ENCODE measurements at regions not wholly inside any gene's neighbourhood (a gene's known extent, or its start where the extent isn't known, plus 50 kb on each side); places are given as distances from the start of the nearest gene placed in this dataset.

GRCh38 chr22:48701296-48702030 is 1126.2 kb downstream of the BRD1 start:
- in situ Hi-C loops (cut with HindIII; ENCODE audit: low sequenced_read_pairs), result no loop called here

- in situ Hi-C loops (cut with HindIII; ENCODE audit: low sequenced_read_pairs), result no loop called here
Measured at GRCh38 chr22:48700566-48701295, 1126.9 kb downstream of the BRD1 start.

- in situ Hi-C loops (cut with HindIII; ENCODE audit: low sequenced_read_pairs), result no loop called here
Measured at GRCh38 chr22:48700180-48700565, 1127.5 kb downstream of the BRD1 start.

- in situ Hi-C loops (cut with HindIII; ENCODE audit: low sequenced_read_pairs), result no loop called here
Measured at GRCh38 chr22:48699511-48699910, 1128.2 kb downstream of the BRD1 start.

- in situ Hi-C loops (cut with HindIII; ENCODE audit: low sequenced_read_pairs), result no loop called here
Measured at GRCh38 chr22:48698618-48699017, 1129.1 kb downstream of the BRD1 start.

GRCh38 chr22:48697694-48698276 is 1129.9 kb downstream of the BRD1 start:
- in situ Hi-C loops (cut with HindIII; ENCODE audit: low sequenced_read_pairs), result no loop called here

- in situ Hi-C loops (cut with HindIII; ENCODE audit: low sequenced_read_pairs), result no loop called here
Measured at GRCh38 chr22:48697223-48697622, 1130.5 kb downstream of the BRD1 start.

GRCh38 chr22:48696371-48696770 is 1131.3 kb downstream of the BRD1 start:
- in situ Hi-C loops (cut with HindIII; ENCODE audit: low sequenced_read_pairs), result no loop called here

GRCh38 chr22:48695731-48696305 is 1131.9 kb downstream of the BRD1 start:
- in situ Hi-C loops (cut with HindIII; ENCODE audit: low sequenced_read_pairs), result no loop called here

- in situ Hi-C loops (cut with HindIII; ENCODE audit: low sequenced_read_pairs), result no loop called here
Measured at GRCh38 chr22:48695251-48695650, 1132.4 kb downstream of the BRD1 start.

GRCh38 chr22:48694296-48694883 is 1133.3 kb downstream of the BRD1 start:
- in situ Hi-C loops (cut with HindIII; ENCODE audit: low sequenced_read_pairs), result no loop called here

GRCh38 chr22:48693377-48694135 is 1134.1 kb downstream of the BRD1 start:
- in situ Hi-C loops (cut with HindIII; ENCODE audit: low sequenced_read_pairs), result no loop called here

GRCh38 chr22:48692734-48693376 is 1134.8 kb downstream of the BRD1 start:
- in situ Hi-C loops (cut with HindIII; ENCODE audit: low sequenced_read_pairs), result no loop called here

GRCh38 chr22:48691431-48691851 is 1136.2 kb downstream of the BRD1 start:
- in situ Hi-C loops (cut with HindIII; ENCODE audit: low sequenced_read_pairs), result no loop called here

- in situ Hi-C loops (cut with HindIII; ENCODE audit: low sequenced_read_pairs), result no loop called here
Measured at GRCh38 chr22:48690583-48691317, 1136.9 kb downstream of the BRD1 start.

GRCh38 chr22:48689206-48689605 is 1138.5 kb downstream of the BRD1 start:
- in situ Hi-C loops (cut with HindIII; ENCODE audit: low sequenced_read_pairs), result no loop called here

GRCh38 chr22:48688366-48688765 is 1139.3 kb downstream of the BRD1 start:
- in situ Hi-C loops (cut with HindIII; ENCODE audit: low sequenced_read_pairs), result no loop called here

GRCh38 chr22:48687606-48688005 is 1140.1 kb downstream of the BRD1 start:
- in situ Hi-C loops (cut with HindIII; ENCODE audit: low sequenced_read_pairs), result no loop called here

GRCh38 chr22:48686694-48687302 is 1140.9 kb downstream of the BRD1 start:
- in situ Hi-C loops (cut with HindIII; ENCODE audit: low sequenced_read_pairs), result no loop called here

All from DLD1 (cell line).